Erythroblast (primary cell): ENCODE measurements at regions not wholly inside any gene's neighbourhood (a gene's known extent, or its start where the extent isn't known, plus 50 kb on each side); places are given as distances from the start of the nearest gene placed in this dataset.

Experiments
- GATA1 ChIP-seq: IDR thresholded peaks from 2 replicates; pipeline ENCODE4 v1.6.1; 2011; ENCODE audit warnings: low read depth, mild to moderate bottlenecking, control low read depth, low read length, moderate library complexity
- POLR2A ChIP-seq: IDR thresholded peaks from 2 replicates; pipeline ENCODE4 v1.6.1; 2011; ENCODE audit warnings: mild to moderate bottlenecking, low read length

GRCh38 chr10:57716884-57717283, 550.8 kb downstream of the IPMK start:
- TF ChIP-seq POLR2A (no peak), GATA1 (no peak)
